Calu3 (cell line): ENCODE measurements at regions not wholly inside any gene's neighbourhood (a gene's known extent, or its start where the extent isn't known, plus 50 kb on each side); places are given as distances from the start of the nearest gene placed in this dataset.

Source experiments
- BruUV-seq: library from RNA; stranded (reverse); fragments of 400-500 nt; replicated peaks from 2 replicates; lab custom pipeline; 2021; lab: Mats Ljungman, UMichigan
- CTCF ChIA-PET: fragments of 300-600 bp; sonication (Branson Sonifier 250); formaldehyde crosslinking; loops from one replicate; lab custom pipeline; 2022; ENCODE audit warnings: antibody characterized with exemption; lab: Charles Lee
- DNase-seq: peaks from one replicate; pipeline ENCODE4 v3.0.0; 2022
- H3K27ac Mint-ChIP-seq: one replicate; pipeline ENCODE4 v1.8.0; 2022; ENCODE audit warnings: mixed read lengths; ENCODE audit not compliant: unreplicated experiment
- H3K27me3 Mint-ChIP-seq: one replicate; pipeline ENCODE4 v1.8.0; 2022; ENCODE audit warnings: mixed read lengths; ENCODE audit not compliant: unreplicated experiment
- H3K36me3 Mint-ChIP-seq: one replicate; pipeline ENCODE4 v1.8.0; 2022; ENCODE audit warnings: mild to moderate bottlenecking, moderate library complexity, mixed read lengths; ENCODE audit not compliant: insufficient read depth, unreplicated experiment
- H3K4me1 Mint-ChIP-seq: one replicate; pipeline ENCODE4 v1.8.0; 2022; ENCODE audit warnings: mild to moderate bottlenecking, low read depth, mixed read lengths; ENCODE audit not compliant: unreplicated experiment
- H3K4me3 Mint-ChIP-seq: one replicate; pipeline ENCODE4 v1.8.0; 2022; ENCODE audit warnings: mild to moderate bottlenecking, low read depth, moderate library complexity, mixed read lengths; ENCODE audit not compliant: unreplicated experiment
- H3K9me3 Mint-ChIP-seq: one replicate; pipeline ENCODE4 v1.8.0; 2022; ENCODE audit warnings: low read depth, mixed read lengths; ENCODE audit not compliant: unreplicated experiment
- intact Hi-C: fragments of 100-400 bp; cut with micrococcal nuclease; formaldehyde crosslinking; loops from one replicate; pipeline ENCODE4 v1.10.0; 2022; ENCODE audit not compliant: unreplicated experiment
- TF ChIP-seq, protein P1 (sequence below): fragments of 200-600 bp; IDR thresholded peaks from one replicate; pipeline ENCODE4 v1.8.0; 2022; ENCODE audit warnings: antibody characterized with exemption; ENCODE audit not compliant: unreplicated experiment

DNA sequence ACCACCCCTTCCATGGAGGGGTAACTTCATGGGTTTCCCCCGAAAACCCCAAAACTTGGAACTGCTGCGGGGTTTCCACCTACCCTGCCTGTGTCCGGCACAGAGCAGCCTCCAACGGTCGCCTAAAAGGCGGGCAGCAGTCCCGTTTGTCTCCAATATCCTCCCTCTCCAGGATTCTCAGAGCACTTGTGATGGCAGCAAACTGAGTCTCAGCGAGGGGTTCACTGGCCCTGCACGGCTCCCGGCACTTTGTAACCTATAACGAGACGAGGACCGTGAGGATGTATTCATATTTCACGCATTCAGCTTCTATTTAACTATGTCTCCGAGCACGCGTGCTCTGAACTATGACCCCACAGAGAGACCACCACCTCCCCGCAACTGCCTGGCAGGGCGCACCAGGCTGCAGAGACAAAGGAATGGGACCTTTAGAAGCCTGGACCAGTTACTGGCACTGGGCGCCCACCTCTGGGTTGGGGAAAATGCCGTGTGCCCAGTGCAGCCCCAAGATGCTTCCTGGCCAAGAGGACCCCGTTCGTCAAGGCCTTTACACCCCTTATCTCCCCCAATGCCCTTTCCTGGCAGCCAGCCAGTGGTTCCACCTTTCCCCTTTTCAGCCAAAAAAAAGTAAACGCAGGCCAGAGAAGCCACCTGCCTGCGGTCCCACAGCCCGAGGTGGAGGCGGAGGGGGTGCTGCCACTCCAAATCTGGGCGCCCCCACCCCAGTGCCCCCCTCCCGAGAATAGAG is 173.1 kb upstream of the RTL1 start:
- Mint-ChIP-seq H3K27ac (no peak overlapping the region), H3K36me3 (no peaks in the 10 kb centered on the region), H3K27me3 (no peaks in the 10 kb centered on the region), H3K9me3 (no peaks in the 10 kb centered on the region), H3K4me3 (no peak overlapping the region), H3K4me1 (peaks cover 9% of the 10 kb centered on the region)
- BruUV-seq: no TSS peak
- CTCF ChIA-PET: no interaction called here
- DNase-seq: no peak
- TF ChIP-seq, protein P1, sequence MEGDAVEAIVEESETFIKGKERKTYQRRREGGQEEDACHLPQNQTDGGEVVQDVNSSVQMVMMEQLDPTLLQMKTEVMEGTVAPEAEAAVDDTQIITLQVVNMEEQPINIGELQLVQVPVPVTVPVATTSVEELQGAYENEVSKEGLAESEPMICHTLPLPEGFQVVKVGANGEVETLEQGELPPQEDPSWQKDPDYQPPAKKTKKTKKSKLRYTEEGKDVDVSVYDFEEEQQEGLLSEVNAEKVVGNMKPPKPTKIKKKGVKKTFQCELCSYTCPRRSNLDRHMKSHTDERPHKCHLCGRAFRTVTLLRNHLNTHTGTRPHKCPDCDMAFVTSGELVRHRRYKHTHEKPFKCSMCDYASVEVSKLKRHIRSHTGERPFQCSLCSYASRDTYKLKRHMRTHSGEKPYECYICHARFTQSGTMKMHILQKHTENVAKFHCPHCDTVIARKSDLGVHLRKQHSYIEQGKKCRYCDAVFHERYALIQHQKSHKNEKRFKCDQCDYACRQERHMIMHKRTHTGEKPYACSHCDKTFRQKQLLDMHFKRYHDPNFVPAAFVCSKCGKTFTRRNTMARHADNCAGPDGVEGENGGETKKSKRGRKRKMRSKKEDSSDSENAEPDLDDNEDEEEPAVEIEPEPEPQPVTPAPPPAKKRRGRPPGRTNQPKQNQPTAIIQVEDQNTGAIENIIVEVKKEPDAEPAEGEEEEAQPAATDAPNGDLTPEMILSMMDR: no peak
- intact Hi-C loops: no loop called here

DNA sequence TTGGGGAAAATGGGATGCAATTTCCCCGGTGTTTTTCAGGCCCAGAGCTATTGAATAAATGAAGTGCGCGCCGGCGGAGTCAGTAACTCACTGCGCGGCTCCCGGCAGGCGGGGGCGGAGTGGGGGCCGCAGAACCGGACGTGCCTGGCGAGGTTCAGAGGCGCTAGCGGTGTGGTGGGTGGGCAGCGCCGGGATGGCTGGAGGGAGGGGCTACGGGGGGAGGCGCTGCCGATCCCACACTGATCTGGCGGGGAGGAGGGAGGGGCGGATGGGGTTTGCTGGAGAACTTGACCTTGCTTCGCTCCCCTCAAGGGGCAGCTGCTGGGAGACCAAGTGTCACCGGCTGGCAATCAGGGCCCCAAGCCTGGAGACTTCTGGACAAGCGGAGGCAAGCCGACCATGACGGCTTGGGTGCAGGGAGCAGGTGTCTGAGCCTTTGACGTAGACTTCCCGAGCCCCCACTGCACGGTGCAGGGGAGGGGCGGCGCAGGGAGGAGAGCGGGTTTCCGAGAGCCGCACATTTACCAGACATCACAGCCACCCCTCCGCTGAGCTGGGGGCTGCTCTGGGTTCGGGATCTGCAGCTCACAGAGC is 174.1 kb upstream of the RTL1 start:
- no TSS peak for BruUV-seq
- CTCF ChIA-PET: interaction anchor here (0.6 kb wide), 1 partner anchor 20 kb away, joined by 4 read pairs; no protein-coding TSS in a partner anchor
- TF ChIP-seq, protein P1: no peak
- Mint-ChIP-seq H3K27me3 (no peaks in the 10 kb centered on the region), H3K36me3 (no peaks in the 10 kb centered on the region), H3K9me3 (no peaks in the 10 kb centered on the region), H3K27ac (no peak overlapping the region), H3K4me3 (no peak overlapping the region), H3K4me1 (peaks cover 9% of the 10 kb centered on the region)
- intact Hi-C loops: no loop called here
- DNase-seq: no peak

DNA sequence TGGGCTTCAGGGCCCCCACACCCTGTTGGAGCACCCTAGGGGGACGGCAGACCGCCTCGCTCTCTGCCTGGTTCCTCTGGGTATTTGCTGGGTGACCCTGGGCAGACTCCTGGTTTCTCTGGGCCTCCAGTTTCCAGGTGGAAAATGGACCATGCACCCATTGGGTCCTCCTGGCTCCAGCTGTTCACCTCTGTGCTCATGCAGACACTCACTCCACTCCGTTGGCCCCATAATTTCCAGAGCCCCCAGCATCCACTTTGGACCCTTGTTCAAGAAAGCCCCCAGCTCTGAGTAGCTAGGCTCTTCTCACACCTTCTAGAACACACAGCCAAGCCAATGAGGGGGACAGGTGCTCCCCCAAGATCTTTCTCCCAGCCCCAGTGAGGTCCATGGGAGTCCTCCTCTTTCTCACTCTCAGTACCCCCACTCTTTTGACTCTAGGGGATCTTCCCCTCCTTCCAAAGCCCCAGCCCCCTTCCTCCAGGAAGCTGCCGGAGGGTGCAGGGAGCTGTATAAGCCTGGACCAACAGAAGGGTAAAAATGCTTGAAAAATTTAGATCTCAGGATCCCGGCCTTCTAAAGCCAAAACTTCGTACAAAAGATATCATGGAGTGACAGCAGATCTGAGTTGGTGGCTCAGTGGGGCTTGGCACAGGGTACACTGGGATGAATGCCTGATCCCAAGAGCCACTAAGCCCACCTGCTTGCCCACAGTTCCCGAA is 174.8 kb upstream of the RTL1 start:
- no peak overlapping the region for H3K27ac Mint-ChIP-seq
- no TSS peak for BruUV-seq
- no peak overlapping the region for H3K4me3 Mint-ChIP-seq
- no peaks in the 10 kb centered on the region for H3K9me3 Mint-ChIP-seq
- peaks cover 9% of the 10 kb centered on the region for H3K4me1 Mint-ChIP-seq
- TF ChIP-seq, protein P1: no peak
- intact Hi-C loops: no loop called here
- H3K27me3 Mint-ChIP-seq: no peaks in the 10 kb centered on the region
- H3K36me3 Mint-ChIP-seq: no peaks in the 10 kb centered on the region
- DNase-seq: no peak
- CTCF ChIA-PET: interaction anchor here (0.6 kb wide), 2 partner anchors 19 to 350 kb away, joined by 3 to 4 read pairs; no protein-coding TSS in a partner anchor

DNA sequence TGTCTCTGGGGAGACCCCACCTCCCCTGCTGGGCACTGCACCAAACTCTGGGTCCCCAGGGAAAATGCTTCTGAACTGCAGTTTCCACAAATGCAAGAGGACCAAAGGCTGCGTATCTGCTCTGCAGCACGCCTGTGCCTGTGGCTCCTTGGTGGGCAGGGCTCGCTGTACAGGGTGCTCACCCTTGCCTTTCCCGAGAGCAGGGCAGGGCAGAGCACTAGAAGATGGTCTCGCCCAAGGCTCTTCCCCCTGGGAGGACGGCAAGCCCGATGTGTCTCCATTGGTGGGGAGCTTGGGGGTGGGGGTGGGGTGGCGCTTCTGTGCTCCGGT is 175.3 kb upstream of the RTL1 start:
- H3K36me3 Mint-ChIP-seq: no peaks in the 10 kb centered on the region
- BruUV-seq: no TSS peak
- no peaks in the 10 kb centered on the region for H3K27me3 Mint-ChIP-seq
- no peak overlapping the region for H3K4me3 Mint-ChIP-seq
- CTCF ChIA-PET: interaction anchor here (0.6 kb wide), 1 partner anchor 350 kb away, joined by 3 read pairs; no protein-coding TSS in a partner anchor
- TF ChIP-seq, protein P1: no peak
- intact Hi-C loops: no loop called here
- H3K4me1 Mint-ChIP-seq: peaks cover 9% of the 10 kb centered on the region
- H3K27ac Mint-ChIP-seq: no peak overlapping the region
- H3K9me3 Mint-ChIP-seq: no peaks in the 10 kb centered on the region
- DNase-seq: no peak
